Coronary artery (tissue), 2 donors: ENCODE measurements at regions not wholly inside any gene's neighbourhood (a gene's known extent, or its start where the extent isn't known, plus 50 kb on each side); places are given as distances from the start of the nearest gene placed in this dataset.
"Not testable (repeated sequence)": the region's sequence is repeated elsewhere in the genome, so short reads cannot be mapped to it uniquely, and the experiment has no call there.

ENCODE experiments used
- DNase-seq: peaks from one replicate; pipeline ENCODE4 v3.0.0-alpha.2; 2017; ENCODE audit warnings: low spot score
- H3K27ac ChIP-seq, 2 donors: fragments of 200-600 bp; sonication (generic); one replicate each; pipeline ENCODE4 v1.5.1; 2016 to 2019
- H3K4me3 ChIP-seq: fragments of 200-600 bp; sonication (generic); 2 replicates; pipeline ENCODE4 v1.5.1; 2016; ENCODE audit warnings: mild to moderate bottlenecking, moderate library complexity
- CTCF ChIP-seq: fragments of 200-600 bp; sonication (generic); IDR thresholded peaks from one replicate; pipeline ENCODE4 v1.5.1; 2019; ENCODE audit warnings: antibody characterized with exemption

GRCh38 chr5:16987776-16988175, 51.7 kb upstream of the MYO10 start:
- Histone ChIP-seq H3K27ac (no peak overlapping the region), H3K4me3 (no peak overlapping the region)
- TF ChIP-seq CTCF: no peak
- no peak for DNase-seq

GRCh38 chr5:16990817-16991520, 54.9 kb upstream of the MYO10 start:
- not testable (repeated sequence) for H3K4me3 ChIP-seq, H3K27ac ChIP-seq, DNase-seq

GRCh38 chr5:16992006-16992405, 55.9 kb upstream of the MYO10 start:
- Histone ChIP-seq H3K4me3 (no peak overlapping the region), H3K27ac (no peak overlapping the region)
- TF ChIP-seq CTCF: no peak
- DNase-seq: no peak

- no peak for TF ChIP-seq CTCF
- Histone ChIP-seq H3K4me3 (no peak overlapping the region), H3K27ac (no peak overlapping the region)
- no peak for DNase-seq
These were observed 56.4 kb upstream of the MYO10 start for GRCh38 chr5:16992444-16992843.

- Histone ChIP-seq H3K4me3 (no peak overlapping the region), H3K27ac (no peak overlapping the region)
- DNase-seq: no peak
- TF ChIP-seq CTCF: no peak
These were observed 58.5 kb upstream of the MYO10 start for GRCh38 chr5:16994565-16994964.

- no peak for DNase-seq
- H3K4me3 ChIP-seq: no peak overlapping the region
- H3K27ac ChIP-seq: no peak overlapping the region
- TF ChIP-seq CTCF: no peak
These were observed 59.3 kb upstream of the MYO10 start for GRCh38 chr5:16995372-16995771.

GRCh38 chr5:17000291-17000939, 64.3 kb upstream of the MYO10 start:
- no peak overlapping the region for H3K4me3 ChIP-seq
- DNase-seq: no peak
- no peak for TF ChIP-seq CTCF
- H3K27ac ChIP-seq: peak overlapping the region in 1 of 2 donors; percentile 47
